ENCODE measurements at regions not wholly inside any gene's neighbourhood (a gene's known extent, or its start where the extent isn't known, plus 50 kb on each side); places are given as distances from the start of the nearest gene placed in this dataset.
"Not testable (repeated sequence)": the region's sequence is repeated elsewhere in the genome, so short reads cannot be mapped to it uniquely, and the experiment has no call there.

DNA sequence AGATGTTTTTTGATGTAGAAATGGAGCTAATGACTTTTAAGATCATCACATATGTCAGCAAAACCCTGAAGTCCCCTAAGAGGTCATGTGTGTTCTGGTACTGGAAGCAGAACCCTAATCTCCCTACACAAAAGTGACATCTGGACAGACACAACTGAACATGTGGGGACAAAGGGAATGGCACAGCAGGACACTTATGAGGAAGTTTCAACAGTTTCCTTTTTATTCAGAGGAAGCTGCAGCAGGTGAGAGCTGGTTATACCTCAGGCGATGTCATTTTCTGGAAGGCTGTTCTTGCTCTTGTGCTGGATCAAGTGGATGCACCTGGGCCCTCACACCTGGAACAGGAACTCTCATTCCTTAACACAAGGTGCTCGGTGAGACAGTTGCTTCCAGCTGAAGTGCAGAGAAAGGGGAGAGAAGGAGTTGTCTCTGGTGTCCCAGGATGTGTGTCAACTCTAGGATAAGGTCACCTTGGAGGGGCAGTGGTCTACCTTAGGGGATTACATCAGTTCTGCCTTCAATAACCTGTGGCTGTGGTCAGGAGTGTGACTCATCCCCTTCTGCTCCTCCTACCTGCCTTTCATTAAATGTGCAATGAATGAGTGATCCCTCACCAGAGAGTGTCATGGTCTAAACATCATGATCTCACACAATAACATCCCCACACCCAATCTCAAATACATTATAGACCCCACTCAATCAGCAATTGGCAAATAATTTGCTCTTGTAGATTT lies 463.4 kb downstream of the TMEM121 start:
- DNase-seq: no peak

- DNase-seq: not testable (repeated sequence)
These were observed 465.3 kb downstream of the TMEM121 start for GRCh38 chr14:105991677-105992076.

DNA sequence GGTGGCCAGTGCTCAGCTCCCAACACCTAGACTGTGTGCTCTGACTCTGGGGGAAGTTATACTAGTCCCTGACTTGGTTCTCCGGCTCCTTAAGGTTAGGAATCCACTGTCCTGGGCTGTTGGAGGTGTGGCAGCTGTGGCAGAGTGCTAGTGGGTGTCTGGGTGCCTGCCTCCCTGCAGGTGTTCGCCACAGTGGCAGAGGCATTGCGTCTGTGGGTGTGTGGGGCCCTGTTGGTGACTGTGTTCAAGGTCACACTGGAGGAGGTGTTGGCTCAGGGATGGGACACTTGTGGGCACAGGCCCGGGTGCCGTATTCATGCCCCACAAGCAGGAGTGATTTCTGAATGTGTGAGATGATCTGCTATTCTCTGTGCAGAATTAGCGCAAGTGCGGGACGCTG lies 467.4 kb downstream of the TMEM121 start:
- DNase-seq: no peak

- not testable (repeated sequence) for DNase-seq
These were observed 468.8 kb downstream of the TMEM121 start for GRCh38 chr14:105995011-105995710.

DNA sequence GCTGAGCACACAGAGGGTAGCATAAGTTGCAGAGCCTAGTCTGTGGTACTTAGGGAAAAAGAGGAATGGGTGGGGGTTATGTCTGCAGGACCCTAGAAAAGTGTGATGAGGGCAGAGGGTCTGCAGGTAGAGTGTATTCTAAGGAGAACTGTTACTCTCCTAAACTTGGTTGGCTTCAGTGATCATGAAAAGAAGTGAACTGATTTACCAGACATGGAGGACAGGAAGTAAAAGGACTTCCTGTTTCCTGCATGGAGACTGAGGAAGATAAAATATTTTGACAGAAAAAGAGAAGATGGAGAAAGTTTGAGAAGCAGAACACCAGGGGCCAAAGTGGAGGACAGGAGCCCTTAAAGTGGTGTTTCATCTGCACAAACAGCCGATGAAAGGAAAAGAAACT lies 472.2 kb downstream of the TMEM121 start:
- DNase-seq: not testable (repeated sequence)

DNA sequence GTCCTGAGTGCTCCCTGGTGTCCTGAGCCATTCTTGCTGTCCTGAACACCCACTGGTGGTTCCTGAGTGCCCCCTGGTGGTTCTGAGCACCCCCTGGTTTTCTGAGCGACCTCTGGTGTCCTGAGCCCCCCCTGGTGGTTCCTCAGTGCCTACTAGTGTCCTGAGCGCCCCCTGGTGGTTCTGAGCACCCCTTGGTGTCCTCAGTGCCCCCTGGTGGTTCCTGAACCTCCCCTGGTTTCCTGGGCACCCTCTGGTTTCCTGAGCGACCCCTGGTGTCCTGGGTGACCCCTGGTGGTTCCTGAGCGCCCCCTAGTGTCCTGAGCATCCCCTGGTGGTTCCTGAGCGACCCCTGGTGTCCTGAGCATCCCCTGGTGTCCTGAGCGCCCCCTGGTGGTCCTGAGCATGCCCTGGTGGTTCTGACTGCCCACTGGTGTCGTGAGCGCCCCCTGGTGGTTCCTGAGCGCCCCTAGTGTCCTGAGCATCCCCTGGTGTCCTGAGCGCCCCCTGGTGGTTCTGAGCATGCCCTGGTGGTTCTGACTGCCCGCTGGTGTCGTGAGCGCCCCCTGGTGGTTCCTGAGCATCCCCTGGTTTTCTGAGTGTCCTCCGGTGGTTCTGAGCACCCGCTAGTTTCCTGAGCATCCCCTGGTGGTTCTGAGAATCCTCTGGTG lies 473.1 kb downstream of the TMEM121 start:
- DNase-seq: no peak

DNA sequence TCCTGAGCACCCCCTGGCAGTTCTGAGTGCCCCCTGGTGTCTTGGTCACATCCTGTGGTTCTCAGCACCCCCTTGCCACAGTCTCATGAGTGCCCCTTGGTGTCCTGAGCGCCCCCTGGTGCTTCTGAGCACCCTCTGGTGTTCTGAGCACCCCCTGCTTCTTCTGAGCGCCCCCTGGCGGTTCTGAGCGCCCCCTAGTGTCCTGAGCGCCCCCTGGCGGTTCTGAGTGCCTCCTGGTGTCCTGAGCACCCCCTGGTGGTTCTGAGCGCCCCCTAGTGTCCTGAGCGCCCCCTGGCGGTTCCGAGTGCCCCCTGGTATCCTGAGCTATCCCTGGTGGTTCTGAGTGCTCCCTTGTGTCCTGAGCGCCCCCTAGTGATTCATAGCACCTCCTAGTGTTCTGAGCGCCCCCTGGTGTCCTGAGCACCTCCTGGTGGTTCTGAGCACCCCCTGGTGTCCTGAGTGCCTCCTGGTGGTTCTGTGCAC lies 473.7 kb downstream of the TMEM121 start:
- not testable (repeated sequence) for DNase-seq

DNA sequence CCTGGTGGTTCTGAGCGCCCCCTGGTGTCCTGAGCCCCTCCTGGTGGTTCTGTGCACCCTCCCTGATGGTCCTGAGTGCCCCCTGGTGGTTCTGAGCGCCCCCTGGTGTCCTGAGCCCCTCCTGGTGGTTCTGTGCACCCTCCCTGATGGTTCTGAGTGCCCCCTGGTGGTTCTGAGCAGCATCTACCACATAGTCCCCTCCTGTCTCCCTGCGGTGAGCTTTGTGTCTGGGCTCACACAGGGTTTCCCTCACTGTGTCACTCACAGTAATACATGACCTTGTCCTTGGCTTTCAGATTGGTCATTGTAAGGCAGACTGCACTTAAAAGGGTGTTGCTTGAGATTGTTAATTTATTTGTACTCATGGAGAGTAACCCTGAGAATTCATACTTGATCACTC lies 474.9 kb downstream of the TMEM121 start:
- DNase-seq: not testable (repeated sequence)

GRCh38 chr14:106003351-106003750 lies 477.0 kb downstream of the TMEM121 start:
- DNase-seq: no peak

DNA sequence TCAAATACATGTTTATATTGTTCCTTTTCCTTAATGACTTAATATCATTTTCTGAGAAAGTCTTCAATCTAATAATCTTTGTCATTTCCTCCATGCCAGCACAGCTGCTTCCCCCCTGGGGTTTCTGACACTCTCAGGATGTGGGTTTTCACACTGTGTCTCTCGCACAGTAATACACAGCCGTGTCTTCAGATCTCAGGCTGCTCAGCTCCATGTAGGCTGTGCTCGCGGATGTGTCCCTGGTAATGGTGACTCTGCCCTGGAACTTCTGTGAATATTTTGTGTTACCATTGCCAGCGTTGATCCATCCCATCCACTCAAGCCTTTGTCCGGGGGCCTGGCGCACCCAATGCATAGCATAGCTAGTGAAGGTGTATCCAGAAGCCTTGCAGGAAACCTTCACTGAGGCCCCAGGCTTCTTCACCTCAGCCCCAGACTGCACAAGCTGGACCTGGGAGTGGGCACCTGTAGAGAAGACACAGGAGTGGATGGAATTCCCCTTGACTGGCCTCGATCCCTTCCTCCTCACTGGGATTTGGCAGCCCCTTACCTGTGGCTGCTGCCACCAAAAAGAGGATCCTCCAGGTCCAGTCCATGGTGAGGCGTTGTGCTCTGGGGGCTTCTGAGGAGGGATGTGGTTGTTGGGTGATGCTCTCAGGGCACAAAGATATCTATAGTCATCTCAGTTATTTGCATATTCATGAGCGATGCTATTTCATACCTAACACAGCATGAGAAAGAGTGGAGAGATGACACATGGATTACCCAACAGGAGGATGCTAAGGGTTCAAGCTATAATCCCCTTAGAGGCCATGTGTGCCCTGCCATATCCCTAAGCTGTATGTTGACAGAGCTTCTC lies 478.8 kb downstream of the TMEM121 start:
- DNase-seq: not testable (repeated sequence)

- not testable (repeated sequence) for DNase-seq
These were observed 479.7 kb downstream of the TMEM121 start for GRCh38 chr14:106006043-106006442.

GRCh38 chr14:106006716-106007115 lies 480.3 kb downstream of the TMEM121 start:
- DNase-seq: not testable (repeated sequence)

GRCh38 chr14:106010783-106011182 lies 484.4 kb downstream of the TMEM121 start:
- DNase-seq: no peak

DNA sequence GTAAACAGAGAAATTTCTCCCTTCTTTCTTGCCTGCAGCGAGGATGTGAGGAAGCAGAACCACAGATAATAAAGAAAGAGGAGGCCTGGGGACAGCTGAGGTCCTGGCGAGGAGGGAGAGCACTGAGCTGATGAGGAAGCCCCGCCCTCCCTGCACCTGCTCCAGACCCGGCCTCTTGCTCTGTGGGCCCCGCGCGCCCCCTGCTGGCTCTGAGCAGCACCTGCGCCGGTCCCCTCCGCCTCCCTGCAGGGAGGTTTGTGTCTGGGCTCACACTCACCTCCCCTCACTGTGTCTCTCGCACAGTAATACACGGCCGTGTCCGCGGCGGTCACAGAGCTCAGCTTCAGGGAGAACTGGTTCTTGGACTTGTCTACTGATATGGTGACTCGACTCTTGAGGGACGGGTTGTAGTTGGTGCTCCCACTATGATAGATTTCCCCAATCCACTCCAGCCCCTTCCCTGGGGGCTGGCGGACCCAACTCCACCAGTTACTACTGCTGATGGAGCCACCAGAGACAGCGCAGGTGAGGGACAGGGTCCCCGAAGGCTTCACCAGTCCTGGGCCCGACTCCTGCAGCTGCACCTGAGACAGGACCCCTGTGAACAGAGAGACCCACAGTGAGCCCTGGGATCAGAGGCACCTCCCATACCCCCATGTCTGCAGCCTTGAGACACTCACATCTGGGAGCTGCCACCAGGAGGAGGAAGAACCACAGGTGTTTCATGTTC lies 485.4 kb downstream of the TMEM121 start:
- not testable (repeated sequence) for DNase-seq

DNA sequence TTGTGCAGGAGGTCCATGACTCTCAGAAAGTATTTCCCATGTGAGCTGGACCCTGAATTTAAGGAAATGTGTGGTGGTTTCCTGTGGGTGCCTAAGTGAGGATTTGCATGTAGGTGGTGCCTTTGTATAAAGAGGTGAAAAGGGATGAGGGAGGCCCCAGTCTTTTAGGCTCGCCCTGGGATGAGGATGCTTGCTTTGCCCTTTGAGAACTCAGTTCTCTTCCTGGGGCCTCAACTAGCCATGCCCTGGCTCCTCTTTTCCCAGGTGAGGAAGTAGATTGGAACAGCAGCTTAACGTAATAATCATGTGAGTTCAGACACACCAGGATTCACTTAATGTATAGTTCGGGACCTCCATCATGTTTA lies 486.0 kb downstream of the TMEM121 start:
- not testable (repeated sequence) for DNase-seq

- no peak for DNase-seq
These were observed 487.5 kb downstream of the TMEM121 start for GRCh38 chr14:106013879-106014376.

DNA sequence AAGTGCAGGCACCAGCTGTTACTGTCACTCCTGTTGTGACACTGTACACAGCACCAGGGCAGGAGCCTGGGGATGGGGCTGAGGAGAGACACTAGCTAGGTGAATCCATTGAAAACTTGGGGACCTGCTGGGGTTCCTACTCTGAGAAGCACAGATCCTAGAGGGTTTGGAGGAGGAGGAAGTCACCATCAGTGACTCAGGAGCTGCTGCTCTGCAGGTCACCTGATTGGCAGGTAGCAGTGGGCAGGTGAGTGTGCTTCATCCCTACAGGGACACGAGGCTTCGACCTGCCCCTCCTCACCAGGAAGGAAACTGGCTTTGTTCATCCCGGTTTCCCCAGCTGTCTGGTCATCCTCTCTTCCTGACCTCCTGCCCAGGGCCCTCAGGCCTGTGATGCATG lies 491.6 kb downstream of the TMEM121 start:
- DNase-seq: not testable (repeated sequence)

- no peak for DNase-seq
These were observed 495.4 kb downstream of the TMEM121 start for GRCh38 chr14:106021832-106022231.

GRCh38 chr14:106022648-106023047 lies 496.3 kb downstream of the TMEM121 start:
- not testable (repeated sequence) for DNase-seq

DNA sequence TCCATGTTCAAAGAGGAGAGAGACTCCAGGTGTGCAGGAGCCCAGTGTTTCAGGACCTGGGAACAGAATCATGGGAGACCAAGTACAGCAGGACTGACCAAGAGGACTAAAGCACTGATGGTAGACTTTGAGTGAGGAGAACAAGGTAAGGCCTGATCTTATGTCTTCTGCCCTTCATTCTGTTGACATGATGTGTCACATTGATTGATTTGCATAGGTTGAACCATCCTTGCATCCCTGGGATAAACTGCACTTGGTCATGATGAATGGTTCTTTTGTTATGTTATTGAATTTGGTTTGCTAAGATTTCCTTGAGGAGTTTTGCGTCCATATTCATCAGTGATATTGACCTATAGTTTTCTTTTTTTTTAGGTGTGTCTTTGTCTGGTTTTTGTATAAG lies 497.0 kb downstream of the TMEM121 start:
- no peak for DNase-seq

DNA sequence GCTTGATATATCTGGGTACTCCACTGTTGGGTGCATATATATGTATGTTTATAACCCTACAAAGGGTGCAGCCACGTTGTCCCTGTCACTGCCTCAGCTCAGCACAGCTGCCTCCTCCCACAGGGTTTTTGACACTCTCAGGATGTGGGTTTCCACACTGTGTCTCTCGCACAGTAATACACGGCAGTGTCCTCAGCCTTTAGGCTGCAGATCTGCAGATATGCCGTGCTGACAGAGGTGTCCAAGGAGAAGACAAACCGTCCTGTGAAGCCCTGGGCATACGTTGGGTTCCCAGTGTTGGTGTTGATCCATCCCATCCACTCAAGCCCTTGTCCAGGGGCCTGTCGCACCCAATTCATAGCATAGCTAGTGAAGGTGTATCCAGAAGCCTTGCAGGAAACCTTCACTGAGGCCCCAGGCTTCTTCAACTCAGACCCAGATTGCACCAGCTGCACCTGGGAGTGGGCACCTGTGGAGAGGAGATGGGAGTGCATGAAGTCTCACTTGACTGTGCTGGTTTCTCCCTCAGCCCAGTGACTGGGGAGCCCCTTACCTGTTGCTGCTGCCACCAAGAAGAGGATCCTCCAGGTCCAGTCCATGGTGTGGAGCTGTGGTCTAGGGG lies 498.7 kb downstream of the TMEM121 start:
- DNase-seq: no peak

All from right hindlimb (tissue), 1 donor.